ENCODE measurements at regions not wholly inside any gene's neighbourhood (a gene's known extent, or its start where the extent isn't known, plus 50 kb on each side); places are given as distances from the start of the nearest gene placed in this dataset.
"Not testable (repeated sequence)": the region's sequence is repeated elsewhere in the genome, so short reads cannot be mapped to it uniquely, and the experiment has no call there.

GRCh38 chrX:144612076-144612475 is 635.2 kb upstream of the SPANXN1 start:
- H3K36me3 Mint-ChIP-seq (ENCODE audit: low read depth) = no peaks in the 10 kb centered on the region
- no peaks in the 10 kb centered on the region for H3K27me3 Mint-ChIP-seq (ENCODE audit: insufficient read depth)
- H3K27ac Mint-ChIP-seq = no peak overlapping the region
- TF ChIP-seq CTCF (IDR thresholded peaks at IDR 0.05) = no peak
- no peak overlapping the region for H3K4me3 Mint-ChIP-seq
- no peak for DNase-seq
- peaks cover 15% of the 10 kb centered on the region for H3K9me3 Mint-ChIP-seq
- H3K4me1 Mint-ChIP-seq (ENCODE audit: low read depth) = no peaks in the 10 kb centered on the region

- no peak for DNase-seq
- H3K4me1 Mint-ChIP-seq (ENCODE audit: low read depth) = no peaks in the 10 kb centered on the region
- no peaks in the 10 kb centered on the region for H3K27me3 Mint-ChIP-seq (ENCODE audit: insufficient read depth)
- H3K36me3 Mint-ChIP-seq (ENCODE audit: low read depth) = no peaks in the 10 kb centered on the region
- H3K27ac Mint-ChIP-seq = no peak overlapping the region
- H3K9me3 Mint-ChIP-seq = peaks cover 15% of the 10 kb centered on the region
- H3K4me3 Mint-ChIP-seq = no peak overlapping the region
- TF ChIP-seq CTCF (IDR thresholded peaks at IDR 0.05) = no peak
These were observed 631.0 kb upstream of the SPANXN1 start for GRCh38 chrX:144616317-144616716.

GRCh38 chrX:144627947-144628346 is 619.4 kb upstream of the SPANXN1 start:
- Mint-ChIP-seq H3K9me3 (no peaks in the 10 kb centered on the region; the same call in none of the 2 replicates), H3K36me3 (ENCODE audit: low read depth) (no peaks in the 10 kb centered on the region)

GRCh38 chrX:144634451-144634850 is 612.9 kb upstream of the SPANXN1 start:
- H3K27ac Mint-ChIP-seq; DNase-seq; H3K27me3 Mint-ChIP-seq (ENCODE audit: insufficient read depth); H3K4me1 Mint-ChIP-seq (ENCODE audit: low read depth); H3K4me3 Mint-ChIP-seq; H3K36me3 Mint-ChIP-seq (ENCODE audit: low read depth); H3K9me3 Mint-ChIP-seq: not testable (repeated sequence)

More at GRCh38 chrX:144627947-144628346, 619.4 kb upstream of the SPANXN1 start:
- Mint-ChIP-seq H3K27ac (no peak overlapping the region), H3K27me3 (ENCODE audit: insufficient read depth) (no peaks in the 10 kb centered on the region), H3K4me3 (no peak overlapping the region), H3K4me1 (ENCODE audit: low read depth) (no peaks in the 10 kb centered on the region)
- no peak for TF ChIP-seq CTCF (IDR thresholded peaks at IDR 0.05)
- DNase-seq = no peak

- no peaks in the 10 kb centered on the region for H3K4me1 Mint-ChIP-seq (ENCODE audit: low read depth)
- H3K27ac Mint-ChIP-seq = no peak overlapping the region
- peaks cover 11% of the 10 kb centered on the region for H3K9me3 Mint-ChIP-seq
- no peak overlapping the region for H3K4me3 Mint-ChIP-seq
- H3K36me3 Mint-ChIP-seq (ENCODE audit: low read depth) = peaks cover 7% of the 10 kb centered on the region
- no peak for DNase-seq
- TF ChIP-seq CTCF (IDR thresholded peaks at IDR 0.05) = no peak
- H3K27me3 Mint-ChIP-seq (ENCODE audit: insufficient read depth) = no peaks in the 10 kb centered on the region
These were observed 609.6 kb upstream of the SPANXN1 start for GRCh38 chrX:144637731-144638130.

GRCh38 chrX:144648788-144649187 is 598.5 kb upstream of the SPANXN1 start:
- H3K27ac Mint-ChIP-seq = no peak overlapping the region
- H3K4me3 Mint-ChIP-seq = no peak overlapping the region
- TF ChIP-seq CTCF (IDR thresholded peaks at IDR 0.05) = no peak
- H3K27me3 Mint-ChIP-seq (ENCODE audit: insufficient read depth) = no peaks in the 10 kb centered on the region
- no peaks in the 10 kb centered on the region; the same call in none of the 2 replicates for H3K9me3 Mint-ChIP-seq
- H3K36me3 Mint-ChIP-seq (ENCODE audit: low read depth) = no peaks in the 10 kb centered on the region
- H3K4me1 Mint-ChIP-seq (ENCODE audit: low read depth) = no peaks in the 10 kb centered on the region
- no peak for DNase-seq

All from HFFc6 (cell line).